HG02981 (cell line): ENCODE measurements at regions not wholly inside any gene's neighbourhood (a gene's known extent, or its start where the extent isn't known, plus 50 kb on each side); places are given as distances from the start of the nearest gene placed in this dataset.
"Not testable (repeated sequence)": the region's sequence is repeated elsewhere in the genome, so short reads cannot be mapped to it uniquely, and the experiment has no call there.

Experiments used
- ATAC-seq: cut with Tn5 transposase; IDR thresholded peaks from one replicate; pipeline ENCODE4 v1.9.1; 2021; ENCODE audit warnings: mild to moderate bottlenecking, moderate library complexity; ENCODE audit not compliant: unreplicated experiment

DNA sequence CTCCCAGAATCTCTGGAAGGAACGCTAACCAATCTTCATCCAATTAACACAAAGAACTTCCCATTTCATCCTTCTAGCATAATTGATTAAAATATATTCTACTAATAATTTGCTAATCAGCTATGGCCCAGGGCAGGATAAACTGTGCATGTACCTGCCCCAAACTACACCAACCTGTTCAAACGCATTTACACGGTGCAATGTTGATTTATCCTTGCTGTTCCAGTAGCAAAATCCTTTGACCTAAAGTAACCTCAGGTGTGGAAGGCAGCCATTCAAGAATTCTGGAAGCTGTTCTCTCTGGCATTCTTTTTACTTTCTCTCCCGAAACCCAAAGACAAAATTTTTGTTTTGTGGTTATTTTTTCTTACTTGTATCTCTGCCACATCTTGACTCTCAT is 309.4 kb downstream of the ZNF674 start:
- ATAC-seq: no peak

DNA sequence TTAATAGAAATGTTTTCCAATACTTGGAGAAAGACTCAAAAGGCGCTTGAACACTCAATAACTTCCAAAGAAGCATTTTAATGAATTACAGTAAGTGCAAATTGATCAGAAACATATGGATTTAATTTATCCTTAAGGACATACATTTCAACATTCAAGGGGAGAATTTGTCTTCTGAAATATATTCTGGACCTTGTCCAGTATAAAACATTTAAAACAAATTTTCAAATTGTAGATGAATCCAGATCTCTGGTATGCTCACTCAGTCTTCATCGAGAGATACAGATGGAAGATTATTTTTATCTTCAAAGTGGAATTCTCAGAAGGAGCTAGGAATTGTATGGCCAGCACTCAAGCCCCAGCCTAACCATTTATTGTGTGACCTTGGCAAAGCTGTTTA is 310.4 kb downstream of the ZNF674 start:
- ATAC-seq: no peak

DNA sequence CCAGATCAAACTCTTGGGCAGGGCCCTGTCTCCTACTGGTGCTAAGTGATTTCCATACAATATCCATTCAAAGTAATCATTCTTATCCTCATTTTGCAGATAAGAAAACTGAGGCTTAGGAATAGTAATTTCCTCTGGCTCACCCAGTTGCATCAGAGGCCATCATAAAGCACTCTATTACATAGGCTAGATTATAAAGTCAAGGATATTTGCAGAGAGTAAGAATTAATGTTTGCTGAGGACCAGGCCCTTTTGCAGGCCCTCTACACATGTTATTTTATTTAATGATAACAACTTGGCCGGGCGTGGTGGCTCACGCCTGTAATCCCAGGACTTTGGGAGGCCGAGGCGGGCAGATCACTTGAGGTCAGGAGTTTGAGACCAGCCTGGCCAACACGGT is 316.8 kb downstream of the ZNF674 start:
- no peak for ATAC-seq

DNA sequence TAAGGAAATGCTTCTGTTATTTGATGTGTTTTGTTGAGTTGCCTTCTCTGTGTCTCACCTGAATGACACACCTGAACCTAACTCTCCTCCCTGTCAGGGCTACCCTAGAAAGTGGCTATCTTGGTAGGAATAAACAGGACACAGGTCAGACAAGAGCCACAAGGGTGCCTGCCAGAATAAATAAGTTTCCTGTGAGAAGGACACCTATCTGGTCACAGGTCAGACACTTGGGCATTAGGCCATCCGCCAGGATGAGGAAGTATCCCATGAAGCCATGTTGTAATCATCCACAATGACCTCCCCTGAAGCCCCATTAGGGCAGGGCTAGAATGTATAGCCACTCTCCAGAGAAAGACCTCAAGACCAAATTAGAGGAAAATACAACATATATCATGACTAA is 318.8 kb downstream of the ZNF674 start:
- ATAC-seq: no peak

DNA sequence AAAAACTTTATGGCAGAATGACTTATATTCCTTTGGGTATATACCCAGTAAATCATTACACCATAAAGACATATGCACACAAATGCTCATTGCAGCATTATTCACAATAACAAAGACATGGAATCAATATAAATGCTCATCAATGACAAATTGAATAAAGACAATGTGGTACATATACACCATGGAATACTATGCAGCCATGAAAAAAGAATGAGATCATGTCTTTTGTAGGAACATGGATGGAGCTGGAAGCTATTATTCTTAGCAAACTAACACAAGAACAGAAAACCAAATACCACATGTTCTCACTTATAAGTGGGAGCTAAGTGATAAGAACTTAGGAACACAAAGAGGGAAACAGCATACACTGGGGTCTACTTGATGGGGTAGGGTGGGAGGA is 321.7 kb downstream of the ZNF674 start:
- not testable (repeated sequence) for ATAC-seq

DNA sequence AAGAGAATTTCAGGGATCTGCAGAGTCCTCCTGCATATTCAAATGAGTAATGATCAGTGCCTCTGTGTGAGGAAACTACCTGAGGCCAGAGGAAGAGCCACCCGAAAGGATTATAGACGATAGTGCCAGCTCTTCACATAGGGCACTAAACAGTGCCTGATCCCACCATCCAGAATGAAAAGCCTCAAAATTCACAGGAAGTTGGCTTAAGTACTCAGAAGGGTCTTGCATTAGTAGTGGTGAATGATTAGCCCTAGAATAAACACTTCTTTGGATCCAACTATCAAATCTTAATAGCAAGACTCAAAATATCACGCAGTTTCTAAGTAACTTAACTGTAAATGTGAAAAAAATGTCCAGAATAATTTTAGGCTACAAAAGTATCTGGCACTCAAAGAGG is 324.4 kb downstream of the ZNF674 start:
- no peak for ATAC-seq

DNA sequence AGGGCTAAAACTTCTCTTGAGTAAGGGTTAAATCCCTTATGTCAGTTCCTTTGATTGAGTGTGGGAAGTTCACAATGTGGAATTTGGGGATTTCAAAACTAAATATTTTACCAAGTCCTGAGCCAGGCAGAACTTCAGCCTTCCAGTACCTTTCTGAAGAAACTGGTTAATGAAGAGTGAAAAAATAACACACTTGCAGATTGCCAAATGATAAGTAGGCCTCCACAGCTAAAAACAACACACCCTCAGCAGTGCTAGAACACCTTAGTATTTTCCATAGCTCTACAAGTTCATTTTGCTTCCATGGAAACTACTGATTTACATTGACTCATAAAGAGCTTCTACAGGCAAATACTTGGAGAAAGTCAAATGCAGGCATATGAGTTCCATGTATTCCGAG is 326.8 kb downstream of the ZNF674 start:
- ATAC-seq: no peak

DNA sequence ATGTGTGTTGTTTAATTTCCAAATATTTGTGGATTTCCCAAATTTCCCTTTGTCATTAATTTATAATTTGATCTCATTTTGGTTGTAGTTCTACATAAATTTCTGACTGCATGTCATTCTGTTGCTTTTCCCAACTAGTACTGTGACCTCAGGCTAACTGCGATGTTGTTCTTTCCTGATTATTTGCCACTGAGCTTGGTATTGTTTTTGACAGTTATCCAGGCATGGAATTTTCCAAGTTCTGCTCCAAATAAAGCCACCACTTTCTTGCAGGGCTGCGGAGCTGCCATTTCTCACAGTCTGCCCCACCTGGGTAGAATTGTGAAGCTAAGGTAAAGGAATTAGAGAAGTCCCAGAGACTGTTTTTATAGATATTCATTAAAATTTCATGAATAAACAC is 328.8 kb downstream of the ZNF674 start:
- ATAC-seq: no peak

DNA sequence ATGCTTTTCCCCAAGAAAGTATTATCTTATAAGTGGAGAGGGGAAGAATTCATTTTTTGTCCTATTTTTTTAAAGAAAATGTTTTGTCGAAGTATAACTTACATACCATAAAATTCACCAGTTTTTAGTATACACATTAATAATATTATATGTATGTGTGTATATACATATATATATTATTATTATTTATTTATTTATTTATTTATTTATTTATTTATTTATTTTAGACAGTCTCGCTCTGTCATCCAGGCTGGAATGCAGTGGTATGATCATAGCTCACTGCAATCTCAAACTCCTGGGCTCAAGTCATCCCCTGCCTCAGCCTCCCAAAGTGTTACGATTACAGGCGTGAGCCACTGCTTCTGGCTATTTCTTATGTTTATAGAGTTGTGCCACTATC is 334.1 kb downstream of the ZNF674 start:
- no peak for ATAC-seq

DNA sequence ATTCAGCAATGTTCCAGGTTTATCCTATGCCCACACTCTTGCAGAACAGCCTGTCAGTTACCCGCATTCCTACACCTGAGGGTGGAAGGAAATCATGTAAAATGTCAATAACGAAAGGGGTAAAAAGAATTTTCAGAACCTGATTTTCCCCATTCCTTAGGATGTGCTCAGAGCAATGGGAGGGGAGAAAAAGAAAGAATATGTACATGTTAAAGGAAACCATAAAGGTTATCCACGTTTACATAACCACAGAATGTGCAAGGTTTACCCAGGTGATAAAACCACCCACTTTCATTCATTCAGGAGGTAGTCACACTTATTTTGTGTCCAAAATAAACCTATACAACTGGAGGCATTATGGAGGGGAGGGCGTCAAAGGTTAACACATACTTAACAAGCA is 335.5 kb downstream of the ZNF674 start:
- ATAC-seq: no peak

DNA sequence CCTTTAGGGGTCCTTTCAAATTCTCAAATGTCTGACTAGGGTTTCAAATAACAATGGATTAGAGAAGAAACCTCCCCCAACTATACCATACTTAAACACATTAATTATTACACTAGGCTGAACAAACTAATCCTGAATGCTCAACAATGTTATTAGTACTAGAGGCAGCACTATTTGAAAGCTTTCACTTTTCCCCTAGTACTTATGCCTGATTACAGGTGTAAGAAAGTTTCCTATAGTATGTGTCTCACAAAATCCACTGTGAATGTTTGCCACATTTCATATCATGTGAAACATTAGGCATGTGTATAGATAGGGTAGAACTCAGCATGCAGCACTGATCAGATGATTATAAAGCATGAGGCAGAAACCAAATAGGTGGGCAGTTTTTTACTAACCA is 336.2 kb downstream of the ZNF674 start:
- ATAC-seq: no peak

DNA sequence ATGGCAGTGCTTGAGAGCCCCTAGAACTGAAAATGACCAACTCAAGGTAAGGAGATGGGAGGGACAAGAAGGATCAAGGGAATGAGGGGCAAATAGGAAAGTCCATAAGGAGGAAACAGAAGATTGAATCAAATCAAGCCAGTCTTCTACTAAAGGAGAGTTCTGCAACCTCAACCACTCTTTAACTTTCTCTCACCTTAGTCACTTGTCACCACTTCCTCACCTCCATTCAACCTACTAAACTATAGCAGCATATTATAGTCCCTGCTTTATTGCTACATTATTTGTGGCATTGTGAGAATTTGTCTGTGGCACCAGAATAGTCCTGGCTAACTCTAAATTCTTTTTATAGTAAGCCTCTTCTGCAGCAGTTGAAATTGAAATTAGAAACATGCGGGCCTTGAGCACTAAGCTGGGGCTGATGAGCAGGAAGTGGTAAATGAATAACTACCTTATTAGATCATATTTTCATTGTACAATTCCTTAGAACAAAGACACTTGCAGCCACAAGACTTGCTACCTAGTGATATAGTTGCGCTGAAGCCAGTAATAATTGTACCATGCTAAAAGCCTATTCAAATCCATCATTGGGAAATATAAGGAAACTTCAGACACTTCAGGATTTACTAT is 336.9 kb downstream of the ZNF674 start:
- peak; percentile 59 for ATAC-seq

DNA sequence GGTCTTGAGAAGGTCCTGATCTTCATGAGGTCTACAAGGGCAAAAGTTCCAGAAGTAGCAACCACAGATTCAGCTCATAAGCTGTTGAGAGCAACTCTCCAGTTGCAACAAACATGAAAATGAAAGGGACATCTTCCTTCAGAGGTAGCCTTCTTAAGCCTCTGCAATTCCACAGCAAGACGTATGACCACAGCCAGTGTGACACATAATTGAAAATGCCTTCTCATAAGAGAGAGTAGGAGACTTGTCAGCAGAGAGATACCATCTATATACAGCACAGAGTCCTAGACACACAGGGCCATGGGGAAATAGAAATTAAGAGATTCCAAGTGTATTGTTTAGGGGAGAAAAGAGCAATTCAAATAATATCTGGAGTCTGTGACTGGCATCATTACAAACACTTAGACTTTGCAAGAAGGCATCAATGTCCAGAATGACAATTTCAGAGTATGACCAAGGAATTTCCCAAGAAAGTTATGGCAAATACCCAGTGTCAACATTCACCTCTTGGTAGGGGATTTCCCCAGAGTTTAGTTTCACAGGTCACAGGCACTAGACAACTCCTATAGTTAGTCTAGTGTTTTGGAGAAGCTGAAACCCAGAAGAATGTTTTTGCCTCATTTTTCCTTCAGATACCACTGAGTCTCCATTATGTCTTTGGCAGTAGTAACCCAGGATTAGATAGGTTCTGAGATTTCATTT is 340.3 kb downstream of the ZNF674 start:
- no peak for ATAC-seq

DNA sequence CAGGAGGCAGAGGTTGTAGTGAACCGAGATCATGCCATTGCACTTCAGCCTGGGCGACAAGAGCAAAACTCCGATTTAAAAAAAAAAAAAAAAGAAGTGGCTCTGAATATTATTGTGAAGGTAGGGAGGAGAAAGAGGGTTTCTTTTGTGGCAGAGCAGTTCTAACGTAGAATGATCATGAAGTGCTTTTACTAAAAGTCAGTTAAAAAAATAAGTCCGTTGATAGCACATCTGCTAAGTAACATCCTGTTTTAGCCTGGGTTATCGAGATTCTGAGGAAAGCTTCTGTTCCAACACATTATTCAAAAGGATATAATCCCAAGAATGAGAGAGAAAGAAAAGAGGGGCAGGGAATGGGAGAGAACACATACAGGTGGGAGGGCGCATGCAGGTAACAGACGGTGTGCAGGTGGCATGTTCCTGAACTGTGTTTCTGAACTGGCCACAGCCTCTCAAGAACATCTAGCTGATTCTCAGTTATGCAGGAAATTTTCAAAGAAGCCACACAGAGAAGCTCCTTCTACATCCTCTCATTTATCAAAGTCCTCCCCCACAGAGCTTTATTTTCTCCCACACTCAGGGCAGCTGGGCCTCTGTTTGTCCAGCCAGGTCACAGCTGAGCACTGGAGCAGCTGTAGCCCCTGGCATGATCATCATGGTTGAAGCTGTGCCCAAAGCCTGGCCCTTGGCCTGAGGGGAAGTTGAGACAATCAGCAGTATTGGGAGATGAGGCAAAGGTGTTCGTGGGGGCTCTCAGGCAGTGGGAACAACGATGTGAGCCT is 342.3 kb downstream of the ZNF674 start:
- no peak for ATAC-seq

DNA sequence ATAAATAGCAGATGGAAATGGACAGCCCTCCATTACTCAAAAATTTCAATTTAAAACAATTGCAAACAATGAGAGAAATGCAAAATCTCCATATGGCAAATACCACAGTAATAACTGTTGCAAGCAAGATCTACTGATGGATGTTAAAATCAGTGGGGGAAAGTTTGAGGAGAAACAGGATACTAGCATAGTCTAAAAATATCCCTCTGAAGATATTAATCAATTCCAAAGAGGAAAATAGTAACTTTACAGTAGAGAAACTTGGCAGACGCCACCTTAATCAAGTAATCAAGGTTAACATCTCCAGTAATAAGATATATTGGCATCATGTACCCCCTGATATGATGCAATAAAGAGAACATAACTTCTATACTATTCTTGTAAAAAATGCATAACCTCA is 344.8 kb downstream of the ZNF674 start:
- no peak for ATAC-seq

DNA sequence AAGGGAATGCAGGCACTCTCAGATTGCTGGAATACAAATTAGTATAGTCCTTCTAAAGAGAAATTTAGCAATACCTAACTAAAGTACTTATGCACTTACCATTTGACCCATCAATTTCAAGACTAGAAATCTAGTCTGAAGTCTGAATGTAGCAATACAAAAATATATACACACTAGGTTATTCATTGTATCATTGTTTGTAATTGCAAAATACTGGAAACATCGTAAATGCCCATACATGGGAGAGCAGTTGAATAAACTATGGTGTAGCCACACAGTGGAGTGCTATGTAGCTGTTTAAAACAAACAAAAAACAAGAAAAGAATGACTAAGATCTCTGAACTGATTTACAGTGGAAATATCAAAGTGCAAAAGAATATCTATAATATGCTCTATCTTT is 346.4 kb downstream of the ZNF674 start:
- ATAC-seq: no peak

DNA sequence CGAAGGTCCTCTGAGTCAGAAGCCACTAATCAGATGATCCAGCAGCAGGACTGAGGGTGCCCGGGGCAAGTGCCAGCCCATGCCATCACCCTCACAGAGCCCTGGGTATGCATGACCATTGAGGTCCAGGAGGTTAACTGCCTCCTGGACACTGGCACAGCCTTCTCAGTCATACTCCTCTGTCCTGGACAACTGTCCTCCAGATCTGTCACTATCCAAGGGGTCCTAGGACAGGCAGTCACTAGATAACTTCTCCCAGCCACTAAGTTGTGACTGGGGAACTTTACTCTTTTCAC is 358.5 kb downstream of the ZNF674 start:
- not testable (repeated sequence) for ATAC-seq

DNA sequence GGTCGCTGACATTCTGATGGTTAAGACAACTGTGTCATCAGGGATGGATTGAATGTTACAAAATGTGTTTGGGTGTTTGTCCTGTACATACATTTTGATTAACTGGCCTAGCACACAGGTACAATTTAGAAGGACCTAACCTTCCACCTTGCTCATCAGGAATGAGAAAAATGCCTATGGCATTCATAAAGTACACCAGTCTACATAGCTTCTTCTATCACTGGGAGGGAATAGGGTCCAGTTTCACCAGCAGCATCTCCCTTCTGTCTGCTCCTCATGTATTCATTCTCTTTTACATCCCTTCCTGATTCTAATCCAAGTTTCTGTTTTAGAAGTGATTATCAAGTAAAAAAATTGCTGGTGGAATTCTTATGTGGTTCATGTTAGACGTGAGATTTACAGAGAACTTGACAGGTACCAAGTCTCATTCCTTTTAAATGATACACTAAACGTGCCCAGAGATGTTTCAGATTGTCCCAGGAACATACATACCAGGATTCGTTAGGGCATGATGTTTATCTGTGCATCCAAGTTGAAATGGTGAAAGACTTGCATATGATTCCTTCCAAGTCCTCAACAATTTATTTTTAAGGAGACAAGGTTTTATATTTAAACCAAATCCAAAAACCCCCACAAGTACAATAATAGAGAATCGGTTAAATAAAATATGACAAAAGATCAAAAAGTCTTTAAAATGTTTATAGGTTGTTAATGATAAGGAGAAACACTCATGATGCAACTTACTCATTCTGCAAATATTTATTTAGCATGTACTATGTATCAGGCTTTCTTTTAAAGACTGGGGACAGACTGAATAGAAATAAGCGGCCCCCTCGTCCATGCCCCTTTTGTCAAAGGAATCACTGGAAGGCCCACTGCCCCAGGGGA is 359.1 kb downstream of the ZNF674 start:
- ATAC-seq: no peak

DNA sequence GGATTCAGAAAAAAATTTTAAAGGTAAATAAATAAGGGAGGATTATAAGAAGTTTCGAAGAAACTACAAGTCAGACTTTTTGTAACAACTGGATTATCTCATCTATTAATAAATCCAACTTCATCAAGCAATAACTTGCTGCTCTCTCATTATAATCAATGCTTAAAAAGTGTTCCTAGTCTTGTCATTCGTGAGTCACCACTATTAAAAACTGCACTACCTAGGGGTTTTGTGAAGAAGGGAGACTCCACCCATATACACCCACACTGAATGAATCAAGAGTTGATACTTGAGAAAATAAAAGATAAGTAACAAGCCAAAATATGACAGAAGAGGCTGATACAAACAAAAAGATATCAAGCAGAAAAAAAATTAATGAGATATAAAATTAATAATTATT is 360.5 kb downstream of the ZNF674 start:
- no peak for ATAC-seq

DNA sequence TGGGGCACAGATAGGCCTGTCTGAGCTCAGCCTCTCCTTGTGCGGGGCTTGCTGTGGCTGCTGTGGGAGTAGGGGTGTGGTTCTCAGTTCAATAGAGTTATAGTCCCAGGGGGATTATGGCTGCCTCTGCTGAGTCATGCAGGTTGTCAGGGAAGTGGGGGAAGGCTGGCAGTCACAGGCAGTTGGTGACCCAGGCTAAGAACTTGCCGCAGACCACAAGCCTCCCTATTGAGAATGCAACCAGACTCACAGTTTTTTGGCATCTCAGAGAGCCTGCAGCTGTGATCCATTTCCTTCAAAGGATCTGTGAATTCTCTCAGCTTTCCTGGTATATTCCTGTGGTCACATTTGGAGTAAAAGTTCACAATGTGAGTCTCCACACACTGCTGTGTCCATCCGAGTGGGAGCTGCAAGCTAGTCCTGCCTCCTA is 364.9 kb downstream of the ZNF674 start:
- peak; percentile 96 for ATAC-seq

DNA sequence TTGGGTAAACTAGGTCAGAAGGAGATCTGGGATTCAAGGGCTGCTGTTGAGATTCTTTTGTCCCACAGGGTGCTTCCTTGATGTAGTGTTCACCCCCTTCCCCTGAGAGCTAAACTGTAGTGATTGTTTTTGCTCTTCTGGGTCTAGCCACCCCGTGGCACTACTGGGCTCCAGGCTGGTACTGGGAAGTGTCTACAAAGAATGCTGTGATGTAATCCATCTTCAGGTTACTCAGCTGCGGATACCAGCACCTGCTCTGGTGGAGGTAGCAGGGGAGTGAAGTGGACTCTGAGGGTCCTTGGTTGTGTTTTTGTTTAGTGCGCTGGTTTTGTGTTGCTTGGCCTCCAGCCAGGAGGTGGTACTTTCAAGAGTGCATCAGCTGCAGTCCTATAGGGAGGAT is 365.5 kb downstream of the ZNF674 start:
- ATAC-seq: no peak
